ENCODE measurements at regions not wholly inside any gene's neighbourhood (a gene's known extent, or its start where the extent isn't known, plus 50 kb on each side); places are given as distances from the start of the nearest gene placed in this dataset.

DNA sequence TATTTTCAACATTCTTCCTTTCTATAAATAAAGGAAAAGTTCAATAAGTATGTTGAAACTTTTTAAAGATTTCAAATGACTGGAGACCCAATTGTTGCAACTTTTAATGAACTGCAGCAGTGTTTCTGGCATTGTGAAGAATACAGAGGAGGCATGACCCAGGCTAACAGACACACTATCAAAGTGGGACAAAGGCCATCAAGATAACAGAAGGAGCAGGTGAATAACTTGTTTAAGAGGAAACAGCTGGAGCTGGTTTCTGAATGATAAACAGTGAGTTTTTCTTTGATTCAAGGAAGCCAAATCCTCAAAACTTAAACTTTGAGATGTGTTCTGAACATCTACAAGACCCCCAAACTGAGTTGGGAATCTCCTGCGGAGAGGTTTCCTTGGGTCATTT, 734.6 kb downstream of the TLR4 start:
- Histone ChIP-seq H3K27me3 (replicated peaks; ENCODE audit: control insufficient read depth, insufficient read depth, low read length) (no peaks in the 10 kb centered on the region; the same call in 1 of the 2 replicates), H3K36me3 (ENCODE audit: control insufficient read depth, insufficient read depth, low read length) (no peaks in the 10 kb centered on the region), H3K4me3 (replicated peaks; ENCODE audit: low read depth, low read length) (no peak overlapping the region)
- TF ChIP-seq, protein P1, sequence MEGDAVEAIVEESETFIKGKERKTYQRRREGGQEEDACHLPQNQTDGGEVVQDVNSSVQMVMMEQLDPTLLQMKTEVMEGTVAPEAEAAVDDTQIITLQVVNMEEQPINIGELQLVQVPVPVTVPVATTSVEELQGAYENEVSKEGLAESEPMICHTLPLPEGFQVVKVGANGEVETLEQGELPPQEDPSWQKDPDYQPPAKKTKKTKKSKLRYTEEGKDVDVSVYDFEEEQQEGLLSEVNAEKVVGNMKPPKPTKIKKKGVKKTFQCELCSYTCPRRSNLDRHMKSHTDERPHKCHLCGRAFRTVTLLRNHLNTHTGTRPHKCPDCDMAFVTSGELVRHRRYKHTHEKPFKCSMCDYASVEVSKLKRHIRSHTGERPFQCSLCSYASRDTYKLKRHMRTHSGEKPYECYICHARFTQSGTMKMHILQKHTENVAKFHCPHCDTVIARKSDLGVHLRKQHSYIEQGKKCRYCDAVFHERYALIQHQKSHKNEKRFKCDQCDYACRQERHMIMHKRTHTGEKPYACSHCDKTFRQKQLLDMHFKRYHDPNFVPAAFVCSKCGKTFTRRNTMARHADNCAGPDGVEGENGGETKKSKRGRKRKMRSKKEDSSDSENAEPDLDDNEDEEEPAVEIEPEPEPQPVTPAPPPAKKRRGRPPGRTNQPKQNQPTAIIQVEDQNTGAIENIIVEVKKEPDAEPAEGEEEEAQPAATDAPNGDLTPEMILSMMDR (IDR thresholded peaks at IDR 0.05; ENCODE audit: insufficient read depth, low read length, poor library complexity, severe bottlenecking): no peak
- no peak for DNase-seq (ENCODE audit: extremely low read depth, insufficient read length)

GRCh38 chr9:118439441-118439840, 735.2 kb downstream of the TLR4 start:
- TF ChIP-seq, protein P1 (IDR thresholded peaks at IDR 0.05; ENCODE audit: insufficient read depth, low read length, poor library complexity, severe bottlenecking): no peak
- no peaks in the 10 kb centered on the region for H3K36me3 ChIP-seq (ENCODE audit: control insufficient read depth, insufficient read depth, low read length)
- H3K4me3 ChIP-seq (replicated peaks; ENCODE audit: low read depth, low read length): no peak overlapping the region
- H3K27me3 ChIP-seq (replicated peaks; ENCODE audit: control insufficient read depth, insufficient read depth, low read length): no peaks in the 10 kb centered on the region
- DNase-seq (ENCODE audit: extremely low read depth, insufficient read length): no peak

GRCh38 chr9:118444403-118444802, 740.2 kb downstream of the TLR4 start:
- TF ChIP-seq, protein P1 (IDR thresholded peaks at IDR 0.05; ENCODE audit: insufficient read depth, low read length, poor library complexity, severe bottlenecking): no peak
- H3K27me3 ChIP-seq (replicated peaks; ENCODE audit: control insufficient read depth, insufficient read depth, low read length): no peaks in the 10 kb centered on the region
- DNase-seq (ENCODE audit: extremely low read depth, insufficient read length): no peak
- no peaks in the 10 kb centered on the region for H3K36me3 ChIP-seq (ENCODE audit: control insufficient read depth, insufficient read depth, low read length)
- H3K4me3 ChIP-seq (replicated peaks; ENCODE audit: low read depth, low read length): no peak overlapping the region

- Histone ChIP-seq H3K4me3 (replicated peaks; ENCODE audit: low read depth, low read length) (no peak overlapping the region), H3K36me3 (ENCODE audit: control insufficient read depth, insufficient read depth, low read length) (no peaks in the 10 kb centered on the region), H3K27me3 (replicated peaks; ENCODE audit: control insufficient read depth, insufficient read depth, low read length) (no peaks in the 10 kb centered on the region)
- DNase-seq (ENCODE audit: extremely low read depth, insufficient read length): no peak
- TF ChIP-seq, protein P1 (IDR thresholded peaks at IDR 0.05; ENCODE audit: insufficient read depth, low read length, poor library complexity, severe bottlenecking): no peak
These were observed 742.9 kb downstream of the TLR4 start for GRCh38 chr9:118446943-118447639.

GRCh38 chr9:118449554-118449953, 745.4 kb downstream of the TLR4 start:
- Histone ChIP-seq H3K4me3 (replicated peaks; ENCODE audit: low read depth, low read length) (no peak overlapping the region), H3K36me3 (ENCODE audit: control insufficient read depth, insufficient read depth, low read length) (no peaks in the 10 kb centered on the region), H3K27me3 (replicated peaks; ENCODE audit: control insufficient read depth, insufficient read depth, low read length) (no peaks in the 10 kb centered on the region)
- DNase-seq (ENCODE audit: extremely low read depth, insufficient read length): no peak
- TF ChIP-seq, protein P1 (IDR thresholded peaks at IDR 0.05; ENCODE audit: insufficient read depth, low read length, poor library complexity, severe bottlenecking): no peak

GRCh38 chr9:118455259-118455658, 751.1 kb downstream of the TLR4 start:
- no peaks in the 10 kb centered on the region for H3K36me3 ChIP-seq (ENCODE audit: control insufficient read depth, insufficient read depth, low read length)
- no peaks in the 10 kb centered on the region for H3K27me3 ChIP-seq (replicated peaks; ENCODE audit: control insufficient read depth, insufficient read depth, low read length)
- no peak for DNase-seq (ENCODE audit: extremely low read depth, insufficient read length)
- no peak overlapping the region for H3K4me3 ChIP-seq (replicated peaks; ENCODE audit: low read depth, low read length)
- TF ChIP-seq, protein P1 (IDR thresholded peaks at IDR 0.05; ENCODE audit: insufficient read depth, low read length, poor library complexity, severe bottlenecking): no peak
